DMS114 treated with DMSO at 0.1 percent for 48 hours (cell line): ENCODE measurements at regions not wholly inside any gene's neighbourhood (a gene's known extent, or its start where the extent isn't known, plus 50 kb on each side); places are given as distances from the start of the nearest gene placed in this dataset.
"Not testable (repeated sequence)": the region's sequence is repeated elsewhere in the genome, so short reads cannot be mapped to it uniquely, and the experiment has no call there.

Experiments
- DNase-seq: peaks from one replicate; lab custom pipeline; 2025; ENCODE audit not compliant: unreplicated experiment; lab: John Stamatoyannopoulos, UW

DNA sequence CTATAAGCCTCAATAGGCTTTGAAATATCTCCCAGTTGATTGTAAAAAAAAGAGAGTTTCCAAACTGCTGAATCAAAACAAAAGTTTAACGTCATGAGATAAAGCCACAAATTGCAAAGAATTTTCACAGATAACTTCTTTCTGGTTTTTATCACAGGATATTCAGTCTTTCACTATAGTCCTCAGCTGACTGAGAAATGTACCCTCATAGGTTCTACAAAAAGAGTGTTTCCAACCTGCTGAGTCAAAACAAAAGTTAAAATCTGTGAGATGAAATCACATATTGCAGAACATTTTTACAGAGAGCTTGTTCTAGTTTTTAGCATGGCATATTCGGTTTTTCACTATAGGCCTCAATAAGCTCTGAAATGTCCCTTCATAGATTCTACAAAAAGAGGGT is 559.2 kb downstream of the KCNJ18 start:
- no peak for DNase-seq

DNA sequence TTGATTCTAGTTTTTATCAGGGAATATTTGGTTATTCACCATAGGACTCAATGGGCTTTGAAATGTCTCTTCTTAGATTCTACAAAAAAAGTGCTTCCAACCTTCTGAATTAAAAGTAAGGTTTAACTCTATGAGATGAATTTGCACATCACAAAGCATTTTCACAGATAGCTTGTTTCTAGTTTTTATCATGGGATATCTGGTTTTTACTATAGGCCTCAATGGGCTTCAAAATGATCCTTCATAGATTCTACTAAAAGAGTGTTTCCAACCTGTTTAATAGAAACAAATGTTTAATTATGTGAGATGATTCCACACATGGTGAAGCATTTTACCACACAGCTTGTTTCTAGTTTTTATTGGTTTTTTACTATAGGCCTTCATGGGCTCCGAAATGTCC is 560.7 kb downstream of the KCNJ18 start:
- DNase-seq: no peak

DNA sequence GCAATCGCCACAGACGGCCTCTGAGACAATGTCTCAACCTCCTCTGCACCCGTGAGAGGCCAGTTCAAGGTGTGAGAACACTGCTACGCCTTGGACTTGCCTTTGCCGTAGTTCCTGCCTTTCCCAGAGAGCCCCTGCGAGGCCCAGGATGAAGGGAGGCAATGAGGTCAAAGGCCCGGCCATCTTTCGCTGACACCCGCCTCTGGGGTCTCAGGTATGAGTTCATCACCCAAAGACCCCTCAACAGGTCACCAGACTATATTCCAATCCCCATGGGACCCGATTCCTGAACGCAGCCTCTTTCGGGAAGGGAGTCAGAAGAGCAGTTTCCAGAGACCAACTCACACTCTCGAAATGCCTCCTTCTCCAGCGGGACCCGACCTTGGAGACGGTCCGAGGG is 573.5 kb downstream of the KCNJ18 start:
- DNase-seq: no peak

DNA sequence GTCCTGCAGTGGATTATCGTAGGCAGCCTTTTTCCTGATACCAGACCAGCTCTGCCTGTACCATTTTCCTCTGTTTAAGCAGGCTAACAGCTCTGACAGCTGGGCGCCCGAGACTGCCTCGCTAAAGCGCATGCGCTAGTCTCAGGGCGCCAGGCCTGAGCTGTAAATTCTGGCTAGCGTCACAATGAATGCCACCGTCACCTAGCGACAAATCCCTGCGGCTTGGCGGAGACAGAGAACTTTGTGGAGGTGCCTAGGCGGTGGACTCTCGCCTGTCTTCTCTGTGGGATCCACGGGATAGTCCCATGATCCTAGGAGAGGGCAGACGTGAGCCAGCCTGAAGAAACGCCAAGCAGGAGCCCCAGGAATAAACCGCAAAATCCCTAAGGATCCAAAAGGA is 573.9 kb downstream of the KCNJ18 start:
- no peak for DNase-seq

DNA sequence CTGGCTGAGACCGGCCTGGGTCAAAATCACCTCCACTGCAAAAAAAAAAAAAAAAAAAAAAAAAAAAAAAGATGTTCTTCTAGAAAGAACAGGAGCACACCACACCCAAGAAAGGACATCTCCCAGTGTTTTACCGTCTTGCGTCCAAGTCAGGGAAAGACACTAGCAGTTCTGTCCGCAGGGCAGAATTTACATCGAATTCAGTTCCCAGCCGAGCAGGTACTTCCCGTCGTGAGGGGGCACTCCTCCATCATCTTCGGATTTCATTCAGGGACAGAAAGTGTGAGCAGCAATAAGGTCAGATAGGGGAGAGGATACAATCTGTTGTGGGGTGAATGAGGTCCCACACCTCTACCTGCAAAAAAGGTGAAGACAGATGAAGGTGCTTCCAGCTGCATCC is 574.7 kb downstream of the KCNJ18 start:
- DNase-seq: no peak

DNA sequence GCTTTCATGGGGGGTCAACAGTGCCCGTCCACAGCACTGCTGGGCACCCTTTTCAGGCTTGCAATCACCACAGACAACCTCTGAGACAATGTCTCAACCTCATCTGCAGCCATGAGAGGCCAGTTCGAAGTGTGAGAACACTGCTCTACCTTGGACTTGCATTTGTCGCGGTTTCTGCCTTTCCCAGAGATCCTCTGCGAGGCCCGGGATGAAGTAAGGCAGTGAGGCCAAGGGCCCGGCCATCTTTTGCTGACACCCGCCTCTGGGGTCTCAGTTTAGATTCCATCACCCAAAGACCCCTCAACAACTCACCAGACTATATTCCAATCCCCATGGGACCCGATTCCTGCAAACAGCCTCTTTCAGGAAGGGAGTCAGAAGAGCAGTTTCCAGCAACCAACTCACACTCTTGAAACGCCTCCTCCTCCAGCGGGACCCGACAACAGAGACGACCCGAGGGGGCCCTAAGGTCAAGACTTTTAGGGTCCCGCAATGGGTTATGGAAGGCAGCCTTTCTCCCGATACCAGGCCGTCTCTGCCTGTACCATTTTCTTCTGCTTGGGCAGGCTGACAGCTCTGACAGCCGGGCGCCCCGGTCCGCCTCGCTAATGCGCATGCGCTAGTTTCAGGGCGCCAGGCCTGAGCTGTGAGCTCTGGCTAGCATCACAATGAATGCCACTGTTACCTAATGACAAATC is 576.0 kb downstream of the KCNJ18 start:
- DNase-seq: no peak

DNA sequence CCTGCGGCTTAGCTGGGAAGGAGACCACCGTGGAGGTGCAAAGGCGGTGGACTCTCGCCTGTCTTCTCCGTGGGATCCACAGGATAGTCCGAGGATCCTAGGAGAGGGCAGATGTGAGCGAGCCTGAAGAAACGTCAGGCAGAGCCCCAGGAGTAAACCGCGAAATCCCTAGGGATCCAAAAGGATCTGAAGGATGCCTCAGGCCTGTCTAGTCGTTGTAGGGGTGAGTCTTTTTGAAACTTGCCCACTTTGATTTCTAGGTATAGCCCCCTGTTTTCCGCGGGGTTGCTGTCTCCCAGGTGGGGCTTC is 576.5 kb downstream of the KCNJ18 start:
- DNase-seq: no peak

DNA sequence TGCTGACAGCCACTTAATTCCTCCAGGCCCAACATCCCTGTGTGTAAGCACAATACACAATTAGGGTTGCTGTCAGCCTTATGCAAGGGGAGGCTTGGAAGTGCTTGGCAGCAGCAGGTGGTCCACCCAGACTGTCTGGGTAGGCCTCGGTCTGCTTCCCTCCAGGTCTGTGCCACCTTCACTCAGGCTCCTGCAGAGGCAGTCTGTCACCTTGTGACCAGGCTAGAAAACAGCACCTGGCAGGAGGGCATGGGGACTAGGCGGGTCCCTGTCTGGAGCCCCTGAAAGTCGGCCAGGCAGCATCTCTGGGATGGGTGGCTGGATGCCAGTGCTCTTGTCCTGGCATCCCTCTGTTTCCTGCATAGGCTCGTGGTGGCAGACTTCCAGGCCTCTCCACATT is 578.1 kb downstream of the KCNJ18 start:
- DNase-seq: no peak

DNA sequence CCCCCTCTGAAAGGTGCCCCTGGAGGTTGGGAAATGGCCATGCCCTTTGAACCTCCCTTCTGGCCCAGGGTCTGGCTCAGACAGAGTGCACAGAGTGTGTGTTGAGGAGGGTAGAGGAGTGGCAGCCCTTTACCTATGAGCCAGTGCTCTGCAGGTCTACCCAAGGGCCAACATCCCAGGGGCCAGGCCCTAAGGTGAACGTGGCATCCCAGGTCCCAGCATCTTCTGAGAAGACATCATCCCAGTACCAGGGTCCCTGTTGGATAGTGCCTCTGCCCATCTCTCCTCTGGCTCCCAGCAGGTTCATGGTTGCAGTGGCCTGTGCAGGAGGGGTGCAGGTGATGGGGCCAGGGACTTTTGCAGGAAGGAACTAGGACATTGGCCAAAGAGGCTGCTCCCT is 578.5 kb downstream of the KCNJ18 start:
- not testable (repeated sequence) for DNase-seq

DNA sequence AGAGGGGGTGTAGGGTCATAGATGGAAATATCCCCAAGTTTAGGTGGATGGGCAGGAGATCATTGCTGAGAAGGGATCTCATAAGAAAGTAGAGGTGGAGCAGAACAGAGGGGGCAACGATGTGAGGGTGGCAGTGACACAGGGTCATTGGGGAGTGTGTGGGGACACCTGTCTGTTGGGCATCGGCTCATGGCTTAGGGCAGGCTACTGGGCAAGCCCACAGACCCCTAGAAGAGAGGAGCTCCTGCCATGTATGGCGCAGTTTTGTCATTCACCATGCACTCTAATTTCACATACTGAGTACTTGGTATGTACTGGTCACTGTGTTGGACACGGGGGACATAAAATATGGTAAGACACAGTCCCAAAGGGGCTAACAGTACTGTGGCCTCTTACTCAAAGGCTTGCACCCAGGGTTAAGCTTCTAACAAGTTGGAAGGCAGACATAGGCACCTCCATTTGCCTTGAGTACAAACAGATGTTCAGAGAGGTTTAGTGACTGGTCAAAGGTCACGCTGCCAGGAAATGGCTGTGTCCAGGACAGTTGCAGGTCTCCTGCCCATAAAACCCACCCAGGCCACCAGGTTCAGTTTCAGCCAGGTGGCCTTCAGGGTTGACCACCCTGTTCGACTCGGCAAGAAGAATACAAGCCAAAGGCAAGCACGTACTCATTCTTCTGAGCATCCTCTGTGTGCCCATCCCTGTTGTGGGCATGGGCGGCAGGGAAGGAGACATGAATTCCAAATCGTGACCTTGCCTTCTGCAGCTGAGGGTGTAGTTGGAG is 580.2 kb downstream of the KCNJ18 start:
- no peak for DNase-seq

DNA sequence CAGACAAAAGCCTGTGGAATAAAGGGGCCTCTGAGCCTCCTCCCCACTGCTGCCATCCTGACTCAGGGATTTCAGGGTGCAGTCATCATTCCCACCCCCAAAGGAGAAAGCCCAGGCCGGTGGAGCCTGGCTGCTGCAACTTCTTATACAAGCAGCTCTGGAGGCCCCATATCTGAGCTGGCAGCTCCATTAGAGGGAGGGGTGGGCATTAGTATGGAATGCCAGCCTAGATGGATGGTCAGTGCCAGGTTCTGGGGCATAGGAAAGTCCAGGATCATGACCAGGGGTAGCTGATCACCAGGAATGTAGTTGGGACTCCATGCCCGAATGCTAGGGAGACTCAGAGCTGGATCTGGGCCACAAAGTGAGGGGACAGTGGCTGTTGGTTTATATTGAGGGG is 581.0 kb downstream of the KCNJ18 start:
- DNase-seq: no peak

DNA sequence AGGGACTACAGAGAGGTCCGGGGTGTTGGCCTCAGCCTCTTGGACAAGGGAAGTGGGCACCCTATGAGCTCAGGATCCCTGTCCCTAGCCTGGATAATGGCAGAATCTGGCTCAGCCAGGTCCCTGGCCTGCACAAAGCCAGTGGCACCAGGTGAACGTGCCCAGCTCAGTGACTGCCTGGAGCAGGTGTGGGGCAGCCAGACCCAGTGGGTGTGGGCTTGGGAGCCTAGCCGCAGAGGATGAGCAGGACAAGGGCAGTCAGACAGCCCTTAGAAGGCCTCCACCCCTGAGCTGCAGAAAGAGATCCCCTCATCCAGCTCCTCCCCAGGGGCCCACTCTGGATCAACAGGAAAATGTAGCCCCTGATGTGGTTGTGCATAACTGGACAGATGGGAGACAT is 585.3 kb downstream of the KCNJ18 start:
- no peak for DNase-seq

DNA sequence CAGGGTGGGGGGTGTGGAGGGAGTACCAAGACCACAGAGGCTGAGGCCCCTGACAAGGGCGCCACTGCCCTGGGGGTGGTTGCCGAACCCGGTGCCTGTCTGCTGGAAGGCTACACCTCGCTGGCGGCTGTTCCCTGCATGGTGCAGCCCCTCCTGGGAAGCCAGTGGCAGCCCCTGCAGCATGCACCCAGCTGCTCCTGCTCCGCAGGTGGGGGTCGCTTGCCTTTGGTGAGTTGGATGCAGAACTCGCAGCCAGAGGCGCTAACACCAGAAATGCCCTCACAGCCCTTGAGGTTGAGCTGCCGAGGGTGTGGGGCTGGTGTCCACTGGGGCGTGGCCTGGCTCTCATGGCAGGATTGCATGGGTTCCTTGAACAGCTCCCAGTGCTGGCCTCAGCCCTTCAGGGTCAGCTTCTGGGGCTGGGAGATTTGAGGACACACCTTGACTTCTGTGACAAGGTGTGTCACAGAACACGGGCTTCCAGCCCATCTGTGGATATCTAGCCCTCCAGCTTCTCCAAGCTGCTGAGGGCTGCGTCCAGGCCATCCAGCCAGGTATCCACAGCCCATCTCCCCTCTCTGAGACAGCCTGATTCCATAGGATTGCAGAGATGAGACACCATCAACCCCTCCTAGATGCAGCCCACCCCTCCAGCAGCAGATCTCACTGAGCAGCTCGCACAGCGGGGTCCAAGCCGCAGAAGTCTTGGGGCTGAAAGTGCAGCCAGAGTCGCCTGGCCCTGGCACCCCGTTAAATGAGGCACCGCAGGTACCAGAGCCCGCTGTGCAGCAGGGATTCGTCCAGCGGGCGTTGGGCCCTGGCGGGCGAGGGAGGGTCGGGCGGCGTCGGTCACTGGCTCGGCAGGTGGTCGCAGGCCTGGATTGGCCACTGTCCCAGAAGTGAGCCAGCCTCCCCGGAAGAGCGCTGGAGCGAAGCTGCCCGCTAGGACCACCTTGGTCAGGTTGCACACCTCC is 586.3 kb downstream of the KCNJ18 start:
- no peak for DNase-seq

DNA sequence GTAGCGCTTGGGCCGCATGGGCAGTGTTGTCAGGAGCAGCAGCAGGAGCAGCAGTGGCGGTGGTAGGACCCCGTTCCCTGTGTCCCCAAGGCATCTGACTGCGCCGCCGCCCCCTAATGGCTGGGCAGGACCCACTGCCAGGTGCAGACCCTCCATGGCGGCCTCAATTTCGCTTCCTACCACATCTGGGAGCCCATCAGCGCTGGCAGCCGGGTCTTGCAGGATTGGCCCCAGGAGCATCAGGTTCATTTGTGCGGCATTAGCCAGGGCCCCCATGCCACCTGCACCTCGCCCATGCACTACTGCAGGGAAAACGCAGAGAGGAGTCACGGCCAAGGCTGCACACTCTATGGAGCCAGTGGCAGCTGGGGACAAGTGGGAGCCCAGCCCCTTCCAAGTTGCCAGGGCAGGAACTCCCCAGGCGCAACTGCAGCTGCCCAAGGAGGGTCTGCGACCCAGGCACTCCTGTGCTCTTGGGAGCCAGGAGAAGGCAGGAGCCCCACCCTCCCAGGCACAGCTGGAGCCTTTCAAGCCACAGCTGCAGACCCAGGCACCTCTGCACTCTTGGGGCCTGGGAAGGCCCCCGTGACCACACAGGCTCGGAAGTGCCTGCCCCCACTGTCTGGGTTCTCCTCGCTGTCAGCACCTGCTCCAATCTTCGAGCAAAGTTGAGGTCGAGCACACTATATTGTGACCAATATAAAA is 594.2 kb downstream of the KCNJ18 start:
- DNase-seq: no peak

DNA sequence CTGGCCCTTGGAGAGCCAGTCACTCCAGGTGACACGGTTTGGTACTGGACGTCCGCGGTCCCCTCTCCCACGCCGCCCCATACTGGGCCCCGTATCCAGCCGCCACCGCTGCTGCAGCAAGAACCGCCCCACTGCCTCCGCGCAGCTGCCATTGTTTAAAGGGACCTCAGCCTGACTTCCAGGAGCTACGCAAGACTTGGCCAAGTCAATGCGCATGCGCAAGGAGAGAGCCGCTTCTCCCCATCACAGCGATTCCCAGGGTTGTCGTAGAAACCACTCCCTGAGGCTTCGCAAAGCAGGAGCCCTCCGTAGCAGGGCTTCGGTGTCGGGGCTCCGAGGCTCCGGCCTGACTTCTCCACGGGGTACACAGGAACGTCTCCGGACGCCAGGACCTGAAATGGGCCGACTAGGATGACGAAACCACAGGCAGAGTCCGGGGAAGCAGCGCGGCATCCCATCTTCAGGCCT is 606.2 kb downstream of the KCNJ18 start:
- DNase-seq: not testable (repeated sequence)

DNA sequence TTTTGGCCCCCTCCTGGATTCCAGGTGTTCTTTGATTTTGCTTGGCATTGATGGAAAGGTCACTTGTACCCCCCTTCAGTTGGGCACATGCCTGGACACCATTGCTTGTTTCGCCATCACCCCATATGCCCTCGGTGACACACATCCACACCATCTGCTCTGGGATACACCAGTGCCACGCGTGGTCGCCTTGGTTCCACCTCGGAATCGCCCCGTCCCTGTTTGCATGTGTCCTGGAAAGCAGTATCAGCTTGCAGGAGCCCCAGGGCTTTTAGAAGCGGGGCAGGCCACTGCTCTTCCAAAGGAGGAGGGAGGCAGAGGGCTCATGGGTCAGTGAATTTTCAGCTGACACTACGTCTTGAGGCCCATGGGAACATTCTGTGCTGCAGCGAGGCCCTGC is 607.9 kb downstream of the KCNJ18 start:
- no peak for DNase-seq

DNA sequence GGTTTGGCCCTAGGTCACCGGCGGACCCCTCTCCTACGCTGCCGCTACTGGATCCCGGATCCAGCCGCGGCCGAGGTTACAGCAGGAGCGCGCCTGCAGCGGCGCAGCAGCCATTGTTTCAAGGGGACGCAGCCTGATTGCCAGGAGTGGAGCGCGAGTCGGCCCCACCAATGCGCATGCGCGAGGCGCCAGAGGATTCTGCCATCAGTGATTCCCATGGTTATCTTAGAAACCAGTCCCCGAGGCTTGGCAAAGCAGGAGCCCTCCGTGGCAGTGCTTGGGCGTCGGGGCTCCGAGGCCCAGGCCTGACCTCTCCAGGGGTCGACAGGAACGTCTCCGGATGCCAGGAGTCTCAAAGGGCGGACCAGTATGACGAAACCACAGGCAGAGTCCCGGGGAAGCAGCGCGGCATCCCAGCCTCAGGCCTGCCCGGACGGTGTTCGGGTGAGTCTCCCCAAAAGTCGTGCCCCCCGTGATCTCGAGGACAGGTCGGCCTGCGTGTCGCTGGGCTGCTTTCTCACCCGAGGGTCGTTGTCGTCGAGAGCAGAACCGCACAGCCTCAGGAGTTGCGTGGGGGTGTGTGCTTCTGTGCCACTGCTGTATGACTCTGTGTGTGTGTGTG is 608.5 kb downstream of the KCNJ18 start:
- DNase-seq: no peak

DNA sequence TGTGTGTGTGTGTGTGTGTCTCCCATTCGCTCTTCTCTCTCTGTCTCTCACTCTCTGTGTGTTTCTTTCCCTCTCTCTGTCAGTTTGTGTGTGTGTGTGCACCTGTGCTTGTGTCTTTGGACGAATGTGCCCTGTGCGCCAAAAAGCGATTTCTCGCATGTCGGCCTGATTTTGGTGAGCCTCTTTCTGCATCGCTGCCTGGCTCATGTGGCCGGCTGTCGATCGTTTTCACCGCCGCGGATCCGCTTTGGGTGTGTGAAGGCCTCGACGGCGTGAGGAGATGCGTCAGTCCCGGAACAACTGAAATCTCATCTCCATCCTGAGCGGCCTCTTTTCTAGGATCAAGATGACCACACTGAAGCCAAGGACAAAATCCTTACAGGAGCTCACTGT is 609.0 kb downstream of the KCNJ18 start:
- no peak for DNase-seq

DNA sequence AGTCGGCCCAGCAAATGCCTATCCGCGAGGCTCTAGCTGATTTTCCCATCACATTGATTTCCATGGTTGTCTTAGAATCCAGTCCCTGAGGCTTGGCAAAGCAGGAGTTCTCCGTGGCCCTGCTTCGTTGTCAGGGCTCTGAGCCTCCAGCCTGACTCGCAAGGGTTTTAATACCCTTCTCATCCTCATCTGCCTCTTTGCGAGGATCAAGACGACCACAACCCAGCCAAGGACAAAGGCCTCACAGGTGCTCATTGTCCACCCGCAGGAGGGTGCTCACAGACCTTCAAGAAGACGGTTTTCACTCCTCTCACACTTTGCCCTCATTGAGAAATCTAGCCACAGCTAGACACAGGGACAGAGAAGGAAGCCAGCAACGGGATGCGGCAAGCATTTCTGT is 610.8 kb downstream of the KCNJ18 start:
- DNase-seq: no peak

DNA sequence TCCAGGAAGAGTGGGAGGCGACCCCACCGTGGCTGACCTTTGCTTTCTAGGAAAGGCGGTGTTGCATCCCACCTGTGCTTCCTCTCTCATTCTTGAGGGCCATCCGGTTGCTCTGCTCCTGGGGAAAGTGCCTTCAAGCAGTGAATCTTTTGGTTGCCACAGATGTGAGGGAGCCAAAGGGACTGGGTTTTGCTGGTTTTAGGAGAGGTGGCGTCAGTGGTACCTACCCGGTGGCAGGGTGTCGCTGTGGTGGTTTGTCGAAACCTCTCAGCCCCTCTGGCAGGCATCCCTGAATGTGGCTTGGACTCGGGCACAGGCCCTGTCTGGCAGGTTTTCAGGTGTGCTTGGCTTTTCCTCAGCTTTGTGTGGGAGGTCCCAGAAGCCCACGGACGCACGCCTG is 611.5 kb downstream of the KCNJ18 start:
- no peak for DNase-seq
